Endothelial cell of umbilical vein (primary cell): ENCODE measurements at regions not wholly inside any gene's neighbourhood (a gene's known extent, or its start where the extent isn't known, plus 50 kb on each side); places are given as distances from the start of the nearest gene placed in this dataset.

ENCODE experiments used
- EZH2 ChIP-seq: IDR thresholded peaks from 2 replicates; pipeline ENCODE4 v1.6.1; 2012; ENCODE audit warnings: borderline replicate concordance, low read depth, mild to moderate bottlenecking, moderate library complexity, low read length, inconsistent platforms; ENCODE audit not compliant: severe bottlenecking
- FOS ChIP-seq: IDR thresholded peaks from 2 replicates; pipeline ENCODE4 v1.6.1; 2011; ENCODE audit warnings: mild to moderate bottlenecking, low read length, moderate library complexity, borderline replicate concordance; ENCODE audit not compliant: insufficient read depth
- GATA2 ChIP-seq: IDR thresholded peaks from 2 replicates; pipeline ENCODE4 v1.7.0; 2011; ENCODE audit warnings: low read depth, mild to moderate bottlenecking, moderate library complexity, mixed read lengths, low read length; ENCODE audit not compliant: insufficient read length, insufficient read depth
- JUN ChIP-seq: IDR thresholded peaks from 2 replicates; pipeline ENCODE4 v1.6.1; 2011; ENCODE audit warnings: borderline replicate concordance, low read depth; ENCODE audit not compliant: insufficient read length, insufficient read depth
- MYC ChIP-seq: IDR thresholded peaks from one replicate; pipeline ENCODE4 v1.6.1; 2011; ENCODE audit warnings: mild to moderate bottlenecking, low read depth, low read length
- POLR2A ChIP-seq: IDR thresholded peaks from 2 replicates; pipeline ENCODE4 v1.6.1; 2012; ENCODE audit warnings: low read depth, mild to moderate bottlenecking, control low read depth, low read length
- POLR2AphosphoS5 ChIP-seq: IDR thresholded peaks from 2 replicates; pipeline ENCODE4 v1.6.1; 2012; ENCODE audit warnings: low read depth, mild to moderate bottlenecking, control low read depth, low read length, moderate library complexity; ENCODE audit not compliant: insufficient read depth
- TF ChIP-seq, protein P1 (sequence below), 2 donors: IDR thresholded peaks; 1 replicate in 1 of 2; 2 replicates in 1 of 2; pipeline ENCODE4 v1.5.1; 2011; ENCODE audit warnings: low read length in 2 of 2, mild to moderate bottlenecking in 2 of 2, moderate library complexity in 2 of 2, control low read depth in 1 of 2, inconsistent platforms in 1 of 2, low read depth in 1 of 2; ENCODE audit not compliant: insufficient read depth in 1 of 2; ENCODE audit errors: extremely low read depth in 1 of 2
- TF ChIP-seq, protein P2 (sequence below): IDR thresholded peaks from 2 replicates; pipeline ENCODE4 v1.6.1; 2011; ENCODE audit not compliant: insufficient read depth, insufficient read length

GRCh38 chr9:17003576-17004240 lies 131.1 kb upstream of the CNTLN start:
- TF ChIP-seq, protein P1, sequence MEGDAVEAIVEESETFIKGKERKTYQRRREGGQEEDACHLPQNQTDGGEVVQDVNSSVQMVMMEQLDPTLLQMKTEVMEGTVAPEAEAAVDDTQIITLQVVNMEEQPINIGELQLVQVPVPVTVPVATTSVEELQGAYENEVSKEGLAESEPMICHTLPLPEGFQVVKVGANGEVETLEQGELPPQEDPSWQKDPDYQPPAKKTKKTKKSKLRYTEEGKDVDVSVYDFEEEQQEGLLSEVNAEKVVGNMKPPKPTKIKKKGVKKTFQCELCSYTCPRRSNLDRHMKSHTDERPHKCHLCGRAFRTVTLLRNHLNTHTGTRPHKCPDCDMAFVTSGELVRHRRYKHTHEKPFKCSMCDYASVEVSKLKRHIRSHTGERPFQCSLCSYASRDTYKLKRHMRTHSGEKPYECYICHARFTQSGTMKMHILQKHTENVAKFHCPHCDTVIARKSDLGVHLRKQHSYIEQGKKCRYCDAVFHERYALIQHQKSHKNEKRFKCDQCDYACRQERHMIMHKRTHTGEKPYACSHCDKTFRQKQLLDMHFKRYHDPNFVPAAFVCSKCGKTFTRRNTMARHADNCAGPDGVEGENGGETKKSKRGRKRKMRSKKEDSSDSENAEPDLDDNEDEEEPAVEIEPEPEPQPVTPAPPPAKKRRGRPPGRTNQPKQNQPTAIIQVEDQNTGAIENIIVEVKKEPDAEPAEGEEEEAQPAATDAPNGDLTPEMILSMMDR (IDR thresholded peaks at IDR 0.05; ENCODE audit: extremely low read depth in 1 of 2, insufficient read depth in 1 of 2, low read depth in 1 of 2, low read length in 2 of 2) = no peak
- no peak for TF ChIP-seq POLR2A
- no peak for TF ChIP-seq FOS
- TF ChIP-seq POLR2AphosphoS5 = no peak
- no peak for TF ChIP-seq EZH2
- TF ChIP-seq MYC = no peak
- TF ChIP-seq, protein P2, sequence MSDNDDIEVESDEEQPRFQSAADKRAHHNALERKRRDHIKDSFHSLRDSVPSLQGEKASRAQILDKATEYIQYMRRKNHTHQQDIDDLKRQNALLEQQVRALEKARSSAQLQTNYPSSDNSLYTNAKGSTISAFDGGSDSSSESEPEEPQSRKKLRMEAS = no peak
- no peak for TF ChIP-seq GATA2
- TF ChIP-seq JUN = no peak
